ENCODE measurements at regions not wholly inside any gene's neighbourhood (a gene's known extent, or its start where the extent isn't known, plus 50 kb on each side); places are given as distances from the start of the nearest gene placed in this dataset.

GRCh38 chr2:46825939-46826568 lies 89.6 kb downstream of the MCFD2 start:
- no peak overlapping the region for H3K4me3 ChIP-seq (ENCODE audit: low read depth, low read length)
- TF ChIP-seq, protein P1, sequence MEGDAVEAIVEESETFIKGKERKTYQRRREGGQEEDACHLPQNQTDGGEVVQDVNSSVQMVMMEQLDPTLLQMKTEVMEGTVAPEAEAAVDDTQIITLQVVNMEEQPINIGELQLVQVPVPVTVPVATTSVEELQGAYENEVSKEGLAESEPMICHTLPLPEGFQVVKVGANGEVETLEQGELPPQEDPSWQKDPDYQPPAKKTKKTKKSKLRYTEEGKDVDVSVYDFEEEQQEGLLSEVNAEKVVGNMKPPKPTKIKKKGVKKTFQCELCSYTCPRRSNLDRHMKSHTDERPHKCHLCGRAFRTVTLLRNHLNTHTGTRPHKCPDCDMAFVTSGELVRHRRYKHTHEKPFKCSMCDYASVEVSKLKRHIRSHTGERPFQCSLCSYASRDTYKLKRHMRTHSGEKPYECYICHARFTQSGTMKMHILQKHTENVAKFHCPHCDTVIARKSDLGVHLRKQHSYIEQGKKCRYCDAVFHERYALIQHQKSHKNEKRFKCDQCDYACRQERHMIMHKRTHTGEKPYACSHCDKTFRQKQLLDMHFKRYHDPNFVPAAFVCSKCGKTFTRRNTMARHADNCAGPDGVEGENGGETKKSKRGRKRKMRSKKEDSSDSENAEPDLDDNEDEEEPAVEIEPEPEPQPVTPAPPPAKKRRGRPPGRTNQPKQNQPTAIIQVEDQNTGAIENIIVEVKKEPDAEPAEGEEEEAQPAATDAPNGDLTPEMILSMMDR (IDR thresholded peaks at IDR 0.05; ENCODE audit: insufficient read depth, low read length, poor library complexity, severe bottlenecking), result no peak
- no peaks in the 10 kb centered on the region for H3K27me3 ChIP-seq (ENCODE audit: control insufficient read depth, insufficient read depth, low read length)
- no peaks in the 10 kb centered on the region for H3K36me3 ChIP-seq (ENCODE audit: control insufficient read depth, insufficient read depth, low read length)
- no peak for DNase-seq (ENCODE audit: low read depth)

GRCh38 chr2:46825231-46825938 lies 90.2 kb downstream of the MCFD2 start:
- Histone ChIP-seq H3K27me3 (ENCODE audit: control insufficient read depth, insufficient read depth, low read length) (no peaks in the 10 kb centered on the region), H3K4me3 (ENCODE audit: low read depth, low read length) (no peak overlapping the region), H3K36me3 (ENCODE audit: control insufficient read depth, insufficient read depth, low read length) (no peaks in the 10 kb centered on the region)
- DNase-seq (ENCODE audit: low read depth), result no peak
- TF ChIP-seq, protein P1 (IDR thresholded peaks at IDR 0.05; ENCODE audit: insufficient read depth, low read length, poor library complexity, severe bottlenecking), result no peak

- TF ChIP-seq, protein P1 (IDR thresholded peaks at IDR 0.05; ENCODE audit: insufficient read depth, low read length, poor library complexity, severe bottlenecking), result no peak
- H3K36me3 ChIP-seq (ENCODE audit: control insufficient read depth, insufficient read depth, low read length), result no peaks in the 10 kb centered on the region
- no peak for DNase-seq (ENCODE audit: low read depth)
- H3K4me3 ChIP-seq (ENCODE audit: low read depth, low read length), result no peak overlapping the region
- H3K27me3 ChIP-seq (ENCODE audit: control insufficient read depth, insufficient read depth, low read length), result no peaks in the 10 kb centered on the region
Measured at GRCh38 chr2:46824611-46825010, 91.0 kb downstream of the MCFD2 start.

DNA sequence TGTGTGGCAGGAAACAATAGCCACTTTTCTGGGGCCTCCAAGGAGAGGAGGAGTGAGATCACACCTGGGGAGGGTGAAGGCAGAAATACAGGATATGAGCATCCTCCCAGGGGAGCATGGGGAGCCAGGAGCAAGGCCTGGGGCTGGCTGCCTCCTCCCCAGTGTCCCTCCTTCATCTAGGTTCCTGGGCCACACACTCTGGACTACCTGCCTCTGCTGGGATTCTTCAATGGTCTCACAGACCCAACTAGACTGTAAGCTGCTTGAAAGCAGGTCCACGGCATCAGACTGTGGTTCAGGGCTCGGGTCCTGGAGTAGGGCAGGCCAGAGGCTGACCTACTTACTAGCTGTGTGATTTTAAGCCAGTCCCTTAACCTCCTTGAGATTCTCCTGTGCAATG lies 94.0 kb downstream of the MCFD2 start:
- no peak for DNase-seq (ENCODE audit: low read depth)
- no peaks in the 10 kb centered on the region for H3K27me3 ChIP-seq (ENCODE audit: control insufficient read depth, insufficient read depth, low read length)
- H3K4me3 ChIP-seq (ENCODE audit: low read depth, low read length), result no peak overlapping the region
- H3K36me3 ChIP-seq (ENCODE audit: control insufficient read depth, insufficient read depth, low read length), result no peaks in the 10 kb centered on the region
- TF ChIP-seq, protein P1 (IDR thresholded peaks at IDR 0.05; ENCODE audit: insufficient read depth, low read length, poor library complexity, severe bottlenecking), result no peak

DNA sequence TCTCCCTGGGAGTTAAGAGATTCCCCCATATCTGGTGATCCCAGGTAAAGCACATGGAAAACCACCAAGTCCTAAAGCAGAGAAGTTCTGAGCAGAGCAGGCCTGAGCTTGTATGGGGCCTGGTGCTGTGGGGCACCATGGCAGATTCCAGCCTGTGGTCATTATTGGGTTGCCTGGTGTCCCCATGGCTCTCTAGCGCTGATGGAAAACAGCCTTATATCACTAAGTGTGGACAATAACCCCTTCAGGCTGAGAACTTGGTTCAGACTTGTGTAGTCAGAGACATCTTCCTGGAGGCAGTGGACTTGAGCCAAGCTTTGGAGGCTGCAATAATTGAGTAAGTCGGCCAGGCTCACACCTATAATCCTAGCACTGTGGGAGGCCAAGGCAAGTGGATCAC lies 96.8 kb downstream of the MCFD2 start:
- Histone ChIP-seq H3K36me3 (ENCODE audit: control insufficient read depth, insufficient read depth, low read length) (no peaks in the 10 kb centered on the region), H3K27me3 (ENCODE audit: control insufficient read depth, insufficient read depth, low read length) (no peaks in the 10 kb centered on the region), H3K4me3 (ENCODE audit: low read depth, low read length) (no peak overlapping the region)
- DNase-seq (ENCODE audit: low read depth), result no peak
- TF ChIP-seq, protein P1 (IDR thresholded peaks at IDR 0.05; ENCODE audit: insufficient read depth, low read length, poor library complexity, severe bottlenecking), result no peak

All from kidney epithelial cell (primary cell).